ENCODE measurements at regions not wholly inside any gene's neighbourhood (a gene's known extent, or its start where the extent isn't known, plus 50 kb on each side); places are given as distances from the start of the nearest gene placed in this dataset.

GRCh38 chr12:28601570-28602058, 411.4 kb downstream of the CCDC91 start:
- peaks cover 0 to 6% (median 0%) of the 10 kb centered on the region in 5 experiments for H3K27me3 ChIP-seq (replicated peaks in 2 of 5; ENCODE audit: control insufficient read depth in 4 of 5, insufficient read depth in 5 of 5, low read length in 4 of 5)
- H3K27ac ChIP-seq (ENCODE audit: insufficient read depth in 1 of 2, low read depth in 1 of 2, low read length in 2 of 2, poor library complexity in 1 of 2, severe bottlenecking in 2 of 2): no peak overlapping the region
- ChIA-PET CTCF (no interaction called here), POLR2A (no interaction called here)
- no peak overlapping the region for H3K4me3 ChIP-seq (ENCODE audit: control insufficient read depth in 1 of 7, extremely low read depth in 1 of 7, insufficient read depth in 4 of 7, low read depth in 2 of 7, low read length in 6 of 7)
- DNase-seq: no peak
- peaks cover 0 to 4% (median 0%) of the 10 kb centered on the region in 4 experiments for H3K4me1 ChIP-seq (ENCODE audit: control extremely low read depth in 1 of 4, control insufficient read depth in 4 of 4, insufficient read depth in 4 of 4, low read length in 3 of 4)
- H3K36me3 ChIP-seq (ENCODE audit: control insufficient read depth in 4 of 4, insufficient read depth in 4 of 4, low read length in 3 of 4): no peaks in the 10 kb centered on the region
- H3K9me3 ChIP-seq (ENCODE audit: control extremely low read depth in 1 of 5, control insufficient read depth in 4 of 5, insufficient read depth in 2 of 5, low read depth in 1 of 5, low read length in 4 of 5): peaks cover 0 to 3% (median 0%) of the 10 kb centered on the region in 5 experiments
- 25% methylated on average over 1 of the region's 2 CpGs for WGBS (ENCODE audit: insufficient coverage)

DNA sequence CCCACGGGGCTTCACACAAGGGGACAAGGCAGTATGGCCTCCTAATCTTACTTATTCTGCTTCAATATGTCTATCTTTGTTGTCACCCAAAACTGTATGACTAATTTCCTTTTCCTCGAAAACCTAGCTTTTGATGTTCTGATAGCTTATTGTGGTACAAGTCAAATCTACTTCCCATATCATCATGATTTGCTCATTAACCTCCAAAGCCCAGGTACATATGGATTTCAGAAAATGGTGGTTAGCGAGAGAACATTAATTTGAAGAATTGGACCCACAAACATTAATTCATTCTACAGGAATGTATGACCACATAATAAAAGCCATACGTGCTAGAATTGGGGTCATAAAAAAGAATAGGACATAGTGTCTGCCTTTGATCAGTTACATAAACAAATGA, 412.5 kb downstream of the CCDC91 start:
- H3K36me3 ChIP-seq (ENCODE audit: control insufficient read depth in 4 of 4, insufficient read depth in 4 of 4, low read length in 3 of 4): no peaks in the 10 kb centered on the region
- peaks cover 0 to 4% (median 0%) of the 10 kb centered on the region in 4 experiments for H3K4me1 ChIP-seq (ENCODE audit: control extremely low read depth in 1 of 4, control insufficient read depth in 4 of 4, insufficient read depth in 4 of 4, low read length in 3 of 4)
- 90% methylated on average over 2 of the region's 4 CpGs for WGBS (ENCODE audit: insufficient coverage)
- CTCF ChIA-PET: no interaction called here
- POLR2A ChIA-PET: no interaction called here
- DNase-seq: no peak
- H3K27ac ChIP-seq (ENCODE audit: insufficient read depth in 1 of 2, low read depth in 1 of 2, low read length in 2 of 2, poor library complexity in 1 of 2, severe bottlenecking in 2 of 2): no peak overlapping the region
- peaks cover 0 to 8% (median 3%) of the 10 kb centered on the region in 5 experiments for H3K9me3 ChIP-seq (ENCODE audit: control extremely low read depth in 1 of 5, control insufficient read depth in 4 of 5, insufficient read depth in 2 of 5, low read depth in 1 of 5, low read length in 4 of 5)
- H3K27me3 ChIP-seq (replicated peaks in 2 of 5; ENCODE audit: control insufficient read depth in 4 of 5, insufficient read depth in 5 of 5, low read length in 4 of 5): peaks cover 0 to 6% (median 0%) of the 10 kb centered on the region in 5 experiments
- no peak overlapping the region for H3K4me3 ChIP-seq (ENCODE audit: control insufficient read depth in 1 of 7, extremely low read depth in 1 of 7, insufficient read depth in 4 of 7, low read depth in 2 of 7, low read length in 6 of 7)

DNA sequence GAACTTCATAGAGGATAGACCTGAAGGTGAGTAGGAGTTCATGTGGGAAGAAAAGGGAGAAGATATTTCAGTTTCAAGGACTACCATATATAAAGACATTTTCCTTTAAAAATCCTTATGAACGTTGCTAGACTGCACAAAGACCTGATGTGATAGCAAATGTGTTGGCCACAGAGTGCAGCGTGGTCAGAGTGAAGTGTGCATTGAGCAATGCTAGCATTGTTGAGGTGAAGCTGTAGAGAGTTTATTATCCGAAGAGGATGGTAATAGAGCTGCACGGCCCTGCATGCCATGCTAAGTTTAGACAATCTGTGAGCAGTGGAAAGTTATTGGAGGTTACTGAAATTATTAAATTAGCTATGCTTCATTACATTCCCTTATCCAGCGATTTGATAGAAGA, 413.0 kb downstream of the CCDC91 start:
- no peaks in the 10 kb centered on the region for H3K36me3 ChIP-seq (ENCODE audit: control insufficient read depth in 4 of 4, insufficient read depth in 4 of 4, low read length in 3 of 4)
- no peak overlapping the region for H3K4me3 ChIP-seq (ENCODE audit: control insufficient read depth in 1 of 7, extremely low read depth in 1 of 7, insufficient read depth in 4 of 7, low read depth in 2 of 7, low read length in 6 of 7)
- H3K9me3 ChIP-seq (ENCODE audit: control extremely low read depth in 1 of 5, control insufficient read depth in 4 of 5, insufficient read depth in 2 of 5, low read depth in 1 of 5, low read length in 4 of 5): peaks cover 0 to 12% (median 5%) of the 10 kb centered on the region in 5 experiments
- DNase-seq: no peak
- peaks cover 0 to 4% (median 0%) of the 10 kb centered on the region in 4 experiments for H3K4me1 ChIP-seq (ENCODE audit: control extremely low read depth in 1 of 4, control insufficient read depth in 4 of 4, insufficient read depth in 4 of 4, low read length in 3 of 4)
- 89% methylated on average over 3 of the region's 5 CpGs for WGBS (ENCODE audit: insufficient coverage)
- CTCF ChIA-PET: no interaction called here
- POLR2A ChIA-PET: no interaction called here
- H3K27ac ChIP-seq (ENCODE audit: insufficient read depth in 1 of 2, low read depth in 1 of 2, low read length in 2 of 2, poor library complexity in 1 of 2, severe bottlenecking in 2 of 2): no peak overlapping the region
- peaks cover 0 to 6% (median 0%) of the 10 kb centered on the region in 5 experiments for H3K27me3 ChIP-seq (replicated peaks in 2 of 5; ENCODE audit: control insufficient read depth in 4 of 5, insufficient read depth in 5 of 5, low read length in 4 of 5)

- no CpG with 5 or more reads among the region's 1 CpG for WGBS (ENCODE audit: insufficient coverage)
- H3K4me1 ChIP-seq (ENCODE audit: control extremely low read depth in 1 of 4, control insufficient read depth in 4 of 4, insufficient read depth in 4 of 4, low read length in 3 of 4): peaks cover 0 to 4% (median 0%) of the 10 kb centered on the region in 4 experiments
- POLR2A ChIA-PET: no interaction called here
- no peak overlapping the region for H3K27ac ChIP-seq (ENCODE audit: insufficient read depth in 1 of 2, low read depth in 1 of 2, low read length in 2 of 2, poor library complexity in 1 of 2, severe bottlenecking in 2 of 2)
- DNase-seq: no peak
- no peak overlapping the region for H3K4me3 ChIP-seq (ENCODE audit: control insufficient read depth in 1 of 7, extremely low read depth in 1 of 7, insufficient read depth in 4 of 7, low read depth in 2 of 7, low read length in 6 of 7)
- H3K9me3 ChIP-seq (ENCODE audit: control extremely low read depth in 1 of 5, control insufficient read depth in 4 of 5, insufficient read depth in 2 of 5, low read depth in 1 of 5, low read length in 4 of 5): peaks cover 0 to 14% (median 5%) of the 10 kb centered on the region in 5 experiments
- no peaks in the 10 kb centered on the region for H3K36me3 ChIP-seq (ENCODE audit: control insufficient read depth in 4 of 4, insufficient read depth in 4 of 4, low read length in 3 of 4)
- H3K27me3 ChIP-seq (replicated peaks in 2 of 5; ENCODE audit: control insufficient read depth in 4 of 5, insufficient read depth in 5 of 5, low read length in 4 of 5): peaks cover 0 to 6% (median 0%) of the 10 kb centered on the region in 5 experiments
- CTCF ChIA-PET: no interaction called here
Observed at GRCh38 chr12:28603801-28604200, 413.5 kb downstream of the CCDC91 start.

DNA sequence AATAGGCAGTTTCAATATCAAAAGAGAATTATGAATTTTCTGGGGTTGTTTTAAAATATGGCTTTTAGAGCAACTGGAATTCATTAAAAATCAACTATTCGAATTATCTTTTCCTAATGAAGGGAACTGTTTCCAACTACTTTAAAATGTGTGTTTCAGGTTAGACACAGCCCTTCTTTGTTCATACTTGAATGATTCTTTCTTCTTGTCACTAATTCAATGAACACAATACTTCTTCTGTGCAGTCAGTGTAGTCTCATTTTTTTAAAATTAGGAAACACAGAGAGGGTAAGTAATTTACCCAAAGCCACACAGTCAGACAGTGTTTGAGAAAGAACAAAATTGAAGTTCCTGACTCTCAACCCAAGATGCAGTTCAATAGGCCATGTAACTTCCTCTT, 414.0 kb downstream of the CCDC91 start:
- no peak overlapping the region for H3K4me3 ChIP-seq (ENCODE audit: control insufficient read depth in 1 of 7, extremely low read depth in 1 of 7, insufficient read depth in 4 of 7, low read depth in 2 of 7, low read length in 6 of 7)
- H3K4me1 ChIP-seq (ENCODE audit: control extremely low read depth in 1 of 4, control insufficient read depth in 4 of 4, insufficient read depth in 4 of 4, low read length in 3 of 4): peaks cover 0 to 4% (median 0%) of the 10 kb centered on the region in 4 experiments
- peaks cover 0 to 6% (median 0%) of the 10 kb centered on the region in 5 experiments for H3K27me3 ChIP-seq (replicated peaks in 2 of 5; ENCODE audit: control insufficient read depth in 4 of 5, insufficient read depth in 5 of 5, low read length in 4 of 5)
- peaks cover 0 to 14% (median 5%) of the 10 kb centered on the region in 5 experiments for H3K9me3 ChIP-seq (ENCODE audit: control extremely low read depth in 1 of 5, control insufficient read depth in 4 of 5, insufficient read depth in 2 of 5, low read depth in 1 of 5, low read length in 4 of 5)
- CTCF ChIA-PET: no interaction called here
- H3K27ac ChIP-seq (ENCODE audit: insufficient read depth in 1 of 2, low read depth in 1 of 2, low read length in 2 of 2, poor library complexity in 1 of 2, severe bottlenecking in 2 of 2): no peak overlapping the region
- no CpG with 5 or more reads among the region's 1 CpG for WGBS (ENCODE audit: insufficient coverage)
- no peak for DNase-seq
- no peaks in the 10 kb centered on the region for H3K36me3 ChIP-seq (ENCODE audit: control insufficient read depth in 4 of 4, insufficient read depth in 4 of 4, low read length in 3 of 4)
- POLR2A ChIA-PET: no interaction called here

DNA sequence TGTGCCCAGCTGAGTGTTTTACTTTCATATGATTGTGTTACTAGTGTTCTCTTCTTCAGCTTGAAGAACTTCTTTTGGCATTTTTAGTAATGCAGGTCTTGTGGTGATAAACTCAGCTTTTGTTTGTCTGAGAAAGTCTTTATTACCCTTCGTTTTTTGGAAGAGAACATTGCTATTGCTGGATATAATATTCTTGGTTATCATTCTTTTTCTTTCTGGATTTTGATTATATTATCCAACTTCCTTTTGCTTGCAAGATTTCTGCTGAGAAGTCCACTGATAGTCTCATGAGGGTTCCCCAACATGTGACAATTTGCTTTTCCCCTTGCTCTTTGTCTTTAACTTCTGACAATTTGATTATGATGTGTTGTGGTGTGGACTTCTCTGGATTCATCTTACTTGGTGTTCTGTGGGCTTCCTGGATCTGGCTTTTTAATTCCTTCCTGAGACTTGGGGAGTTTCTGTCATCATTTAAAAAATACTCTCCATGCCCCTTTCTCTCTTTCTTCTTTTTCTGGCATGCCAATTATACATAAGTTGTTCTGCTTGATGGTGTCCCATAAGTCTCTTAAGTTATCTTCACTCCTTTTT, 416.8 kb downstream of the CCDC91 start:
- Histone ChIP-seq H3K27me3 (replicated peaks in 2 of 5; ENCODE audit: control insufficient read depth in 4 of 5, insufficient read depth in 5 of 5, low read length in 4 of 5) (peaks cover 0 to 5% (median 0%) of the 10 kb centered on the region in 5 experiments), H3K4me3 (ENCODE audit: control insufficient read depth in 1 of 7, extremely low read depth in 1 of 7, insufficient read depth in 4 of 7, low read depth in 2 of 7, low read length in 6 of 7) (no peak overlapping the region), H3K27ac (ENCODE audit: insufficient read depth in 1 of 2, low read depth in 1 of 2, low read length in 2 of 2, poor library complexity in 1 of 2, severe bottlenecking in 2 of 2) (no peak overlapping the region), H3K4me1 (ENCODE audit: control extremely low read depth in 1 of 4, control insufficient read depth in 4 of 4, insufficient read depth in 4 of 4, low read length in 3 of 4) (no peaks in the 10 kb centered on the region), H3K36me3 (ENCODE audit: control insufficient read depth in 4 of 4, insufficient read depth in 4 of 4, low read length in 3 of 4) (no peaks in the 10 kb centered on the region), H3K9me3 (ENCODE audit: control extremely low read depth in 1 of 5, control insufficient read depth in 4 of 5, insufficient read depth in 2 of 5, low read depth in 1 of 5, low read length in 4 of 5) (peaks cover 0 to 14% (median 5%) of the 10 kb centered on the region in 5 experiments)
- no peak for DNase-seq
- no CpG with 5 or more reads among the region's 1 CpG for WGBS (ENCODE audit: insufficient coverage)
- CTCF ChIA-PET: no interaction called here
- POLR2A ChIA-PET: no interaction called here

DNA sequence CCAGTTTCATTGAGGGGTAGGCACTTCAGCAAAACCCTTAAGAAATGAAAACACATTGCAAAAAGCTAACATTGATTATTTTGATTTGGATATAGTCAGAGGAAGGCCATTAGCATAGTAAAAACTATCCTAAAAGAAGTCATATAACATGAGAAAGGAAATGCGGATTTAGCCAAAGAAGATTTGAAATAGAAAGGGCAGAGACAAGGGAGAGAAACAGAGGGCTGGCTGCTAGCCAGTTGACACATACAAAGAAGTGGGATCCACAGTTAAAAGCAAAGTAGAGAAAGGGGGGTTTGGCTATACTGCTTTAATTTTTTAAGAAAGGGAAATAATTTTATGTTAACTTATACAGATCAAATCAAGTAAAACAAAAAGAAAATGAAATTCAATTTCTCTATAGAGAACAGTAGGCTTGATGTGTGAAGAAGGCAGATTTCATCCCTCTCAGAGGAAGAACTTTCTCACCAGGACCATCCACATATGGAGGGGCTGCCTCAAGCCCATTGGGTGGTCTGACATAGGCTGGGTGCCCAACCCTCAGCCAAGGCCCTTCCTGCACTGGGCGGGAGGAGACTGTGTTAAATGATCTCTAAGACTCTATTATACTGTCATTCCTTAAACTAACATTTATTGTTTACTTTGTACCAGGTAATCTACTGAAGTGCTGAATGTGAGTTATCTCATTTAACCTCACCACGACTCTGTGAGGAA, 420.3 kb downstream of the CCDC91 start:
- ChIA-PET POLR2A (no interaction called here), CTCF (no interaction called here)
- 100% methylated on average over 1 of the region's 3 CpGs for WGBS (ENCODE audit: insufficient coverage)

More for the DNA sequence above, 420.3 kb downstream of the CCDC91 start:
- Histone ChIP-seq H3K27me3 (replicated peaks in 2 of 5; ENCODE audit: control insufficient read depth in 4 of 5, insufficient read depth in 5 of 5, low read length in 4 of 5) (no peaks in the 10 kb centered on the region), H3K4me1 (ENCODE audit: control extremely low read depth in 1 of 4, control insufficient read depth in 4 of 4, insufficient read depth in 4 of 4, low read length in 3 of 4) (no peaks in the 10 kb centered on the region), H3K36me3 (ENCODE audit: control insufficient read depth in 4 of 4, insufficient read depth in 4 of 4, low read length in 3 of 4) (no peaks in the 10 kb centered on the region), H3K4me3 (ENCODE audit: control insufficient read depth in 1 of 7, extremely low read depth in 1 of 7, insufficient read depth in 4 of 7, low read depth in 2 of 7, low read length in 6 of 7) (no peak overlapping the region), H3K27ac (ENCODE audit: insufficient read depth in 1 of 2, low read depth in 1 of 2, low read length in 2 of 2, poor library complexity in 1 of 2, severe bottlenecking in 2 of 2) (no peak overlapping the region), H3K9me3 (ENCODE audit: control extremely low read depth in 1 of 5, control insufficient read depth in 4 of 5, insufficient read depth in 2 of 5, low read depth in 1 of 5, low read length in 4 of 5) (peaks cover 0 to 14% (median 3%) of the 10 kb centered on the region in 5 experiments)
- DNase-seq: no peak
